Fibroblast of lung (primary cell): ENCODE measurements at regions not wholly inside any gene's neighbourhood (a gene's known extent, or its start where the extent isn't known, plus 50 kb on each side); places are given as distances from the start of the nearest gene placed in this dataset.

Source experiments
- CTCF ChIP-seq, 2 donors: IDR thresholded peaks in 1 of 2; conservative IDR thresholded peaks in 1 of 2; 1 replicate in 1 of 2; 2 replicates in 1 of 2; pipeline ENCODE4 v1.5.1; 2011 to 2012; ENCODE audit warnings: low read length in 2 of 2, control low read depth in 1 of 2, inconsistent platforms in 1 of 2, low read depth in 1 of 2, mild to moderate bottlenecking in 1 of 2
- EZH2 ChIP-seq: IDR thresholded peaks from 2 replicates; pipeline ENCODE4 v1.5.1; 2012; ENCODE audit warnings: low read length, control low read depth, mild to moderate bottlenecking; ENCODE audit errors: missing control alignments

- no peak for TF ChIP-seq CTCF (conservative IDR thresholded peaks at IDR 0.05 in 1 of 2, IDR thresholded peaks at IDR 0.05 in 1 of 2; ENCODE audit: low read depth in 1 of 2, low read length in 2 of 2)
- no peak for TF ChIP-seq EZH2
Observed at GRCh38 chr19:5254543-5254942, 86.1 kb downstream of the PTPRS start.
